ENCODE measurements at regions not wholly inside any gene's neighbourhood (a gene's known extent, or its start where the extent isn't known, plus 50 kb on each side); places are given as distances from the start of the nearest gene placed in this dataset.

- intact Hi-C loops (cut with micrococcal nuclease; ENCODE audit: unreplicated experiment), result no loop called here
- CTCF ChIA-PET, result no interaction called here
- H3K4me1 Mint-ChIP-seq (ENCODE audit: low read depth, unreplicated experiment), result peaks cover 16% of the 10 kb centered on the region
- no peaks in the 10 kb centered on the region for H3K36me3 Mint-ChIP-seq (ENCODE audit: insufficient read depth, unreplicated experiment)
- H3K27me3 Mint-ChIP-seq (ENCODE audit: unreplicated experiment), result no peaks in the 10 kb centered on the region
- no peak for TF ChIP-seq CTCF (IDR thresholded peaks at IDR 0.05; ENCODE audit: unreplicated experiment)
- no peak overlapping the region for H3K4me3 Mint-ChIP-seq (ENCODE audit: low read depth, unreplicated experiment)
- H3K27ac Mint-ChIP-seq (ENCODE audit: unreplicated experiment), result no peak overlapping the region
- BruUV-seq (replicated peaks), result no TSS peak
- no peak for DNase-seq
- no peaks in the 10 kb centered on the region for H3K9me3 Mint-ChIP-seq (ENCODE audit: low read depth, unreplicated experiment)
These were observed 351.5 kb upstream of the PLD5 start for GRCh38 chr1:242876030-242876429.

- Mint-ChIP-seq H3K36me3 (ENCODE audit: insufficient read depth, unreplicated experiment) (no peaks in the 10 kb centered on the region), H3K27me3 (ENCODE audit: unreplicated experiment) (no peaks in the 10 kb centered on the region)
- no peak for DNase-seq
These were observed 349.2 kb upstream of the PLD5 start for GRCh38 chr1:242873661-242874060.

DNA sequence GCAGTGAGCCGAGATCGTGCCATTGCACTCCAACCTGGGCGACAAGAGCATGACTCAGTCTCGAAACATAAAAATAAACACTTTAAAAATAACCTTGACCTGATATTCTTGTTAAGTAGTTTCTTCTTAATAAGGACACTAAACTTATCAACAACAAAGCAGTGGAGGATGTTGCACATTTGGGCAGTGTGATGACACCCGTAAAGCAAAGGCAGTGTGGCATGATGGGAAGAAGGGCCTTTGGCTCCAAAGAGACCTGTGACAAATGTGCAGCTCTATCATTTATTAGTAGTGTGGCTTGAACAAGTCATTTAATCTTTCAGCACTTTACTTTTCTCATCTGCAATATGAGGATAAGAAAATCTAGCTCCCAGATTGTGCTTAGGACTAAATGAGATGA, 348.0 kb upstream of the PLD5 start:
- Mint-ChIP-seq H3K9me3 (ENCODE audit: low read depth, unreplicated experiment) (no peaks in the 10 kb centered on the region), H3K36me3 (ENCODE audit: insufficient read depth, unreplicated experiment) (no peaks in the 10 kb centered on the region), H3K27ac (ENCODE audit: unreplicated experiment) (no peak overlapping the region), H3K27me3 (ENCODE audit: unreplicated experiment) (no peaks in the 10 kb centered on the region), H3K4me1 (ENCODE audit: low read depth, unreplicated experiment) (peaks cover 4% of the 10 kb centered on the region), H3K4me3 (ENCODE audit: low read depth, unreplicated experiment) (no peak overlapping the region)
- no peak for DNase-seq
- intact Hi-C loops (cut with micrococcal nuclease; ENCODE audit: unreplicated experiment), result no loop called here
- no TSS peak for BruUV-seq (replicated peaks)
- TF ChIP-seq CTCF (IDR thresholded peaks at IDR 0.05; ENCODE audit: unreplicated experiment), result no peak
- CTCF ChIA-PET, result no interaction called here

More at GRCh38 chr1:242873661-242874060, 349.2 kb upstream of the PLD5 start:
- TF ChIP-seq CTCF (IDR thresholded peaks at IDR 0.05; ENCODE audit: unreplicated experiment), result no peak
- CTCF ChIA-PET, result no interaction called here
- intact Hi-C loops (cut with micrococcal nuclease; ENCODE audit: unreplicated experiment), result no loop called here
- no peak overlapping the region for H3K27ac Mint-ChIP-seq (ENCODE audit: unreplicated experiment)
- BruUV-seq (replicated peaks), result no TSS peak
- H3K4me1 Mint-ChIP-seq (ENCODE audit: low read depth, unreplicated experiment), result peaks cover 15% of the 10 kb centered on the region
- no peak overlapping the region for H3K4me3 Mint-ChIP-seq (ENCODE audit: low read depth, unreplicated experiment)
- no peaks in the 10 kb centered on the region for H3K9me3 Mint-ChIP-seq (ENCODE audit: low read depth, unreplicated experiment)

GRCh38 chr1:242871471-242872030, 347.1 kb upstream of the PLD5 start:
- TF ChIP-seq CTCF (IDR thresholded peaks at IDR 0.05; ENCODE audit: unreplicated experiment), result no peak
- BruUV-seq (replicated peaks), result no TSS peak
- no peak for DNase-seq
- CTCF ChIA-PET, result no interaction called here
- Mint-ChIP-seq H3K27me3 (ENCODE audit: unreplicated experiment) (no peaks in the 10 kb centered on the region), H3K4me1 (ENCODE audit: low read depth, unreplicated experiment) (no peaks in the 10 kb centered on the region), H3K36me3 (ENCODE audit: insufficient read depth, unreplicated experiment) (no peaks in the 10 kb centered on the region), H3K9me3 (ENCODE audit: low read depth, unreplicated experiment) (no peaks in the 10 kb centered on the region), H3K4me3 (ENCODE audit: low read depth, unreplicated experiment) (no peak overlapping the region), H3K27ac (ENCODE audit: unreplicated experiment) (no peak overlapping the region)
- intact Hi-C loops (cut with micrococcal nuclease; ENCODE audit: unreplicated experiment), result no loop called here
